ENCODE measurements at regions not wholly inside any gene's neighbourhood (a gene's known extent, or its start where the extent isn't known, plus 50 kb on each side); places are given as distances from the start of the nearest gene placed in this dataset.

DNA sequence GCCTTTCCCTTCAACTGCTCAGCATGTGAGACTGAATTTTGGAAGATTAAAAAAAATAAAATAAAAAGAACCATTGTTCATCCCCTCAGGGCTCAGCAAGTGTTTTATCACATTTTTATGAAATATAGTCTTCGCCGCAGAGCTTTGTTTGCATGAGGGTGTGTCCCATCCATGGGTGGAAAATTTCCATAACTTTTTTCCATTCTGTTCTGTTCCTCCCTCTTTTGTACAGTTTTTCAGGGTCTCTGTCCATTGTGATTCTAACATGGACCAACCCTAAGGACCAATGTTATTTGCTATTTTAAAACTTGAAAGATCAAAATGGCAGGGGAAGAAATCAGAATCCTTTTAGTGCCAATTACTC is 213.3 kb upstream of the SGK1 start:
- H3K36me3 Mint-ChIP-seq (ENCODE audit: low read depth): peaks cover 4% of the 10 kb centered on the region; the same call in 1 of the 2 replicates
- DNase-seq: no peak
- H3K4me1 Mint-ChIP-seq (ENCODE audit: low read depth): peaks cover 44% of the 10 kb centered on the region
- no peaks in the 10 kb centered on the region; the same call in 1 of the 2 replicates for H3K27me3 Mint-ChIP-seq (ENCODE audit: insufficient read depth)
- TF ChIP-seq, protein P1, sequence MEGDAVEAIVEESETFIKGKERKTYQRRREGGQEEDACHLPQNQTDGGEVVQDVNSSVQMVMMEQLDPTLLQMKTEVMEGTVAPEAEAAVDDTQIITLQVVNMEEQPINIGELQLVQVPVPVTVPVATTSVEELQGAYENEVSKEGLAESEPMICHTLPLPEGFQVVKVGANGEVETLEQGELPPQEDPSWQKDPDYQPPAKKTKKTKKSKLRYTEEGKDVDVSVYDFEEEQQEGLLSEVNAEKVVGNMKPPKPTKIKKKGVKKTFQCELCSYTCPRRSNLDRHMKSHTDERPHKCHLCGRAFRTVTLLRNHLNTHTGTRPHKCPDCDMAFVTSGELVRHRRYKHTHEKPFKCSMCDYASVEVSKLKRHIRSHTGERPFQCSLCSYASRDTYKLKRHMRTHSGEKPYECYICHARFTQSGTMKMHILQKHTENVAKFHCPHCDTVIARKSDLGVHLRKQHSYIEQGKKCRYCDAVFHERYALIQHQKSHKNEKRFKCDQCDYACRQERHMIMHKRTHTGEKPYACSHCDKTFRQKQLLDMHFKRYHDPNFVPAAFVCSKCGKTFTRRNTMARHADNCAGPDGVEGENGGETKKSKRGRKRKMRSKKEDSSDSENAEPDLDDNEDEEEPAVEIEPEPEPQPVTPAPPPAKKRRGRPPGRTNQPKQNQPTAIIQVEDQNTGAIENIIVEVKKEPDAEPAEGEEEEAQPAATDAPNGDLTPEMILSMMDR (IDR thresholded peaks at IDR 0.05): no peak
- no peak overlapping the region for H3K4me3 Mint-ChIP-seq
- H3K27ac Mint-ChIP-seq: no peak overlapping the region
- no peaks in the 10 kb centered on the region for H3K9me3 Mint-ChIP-seq

DNA sequence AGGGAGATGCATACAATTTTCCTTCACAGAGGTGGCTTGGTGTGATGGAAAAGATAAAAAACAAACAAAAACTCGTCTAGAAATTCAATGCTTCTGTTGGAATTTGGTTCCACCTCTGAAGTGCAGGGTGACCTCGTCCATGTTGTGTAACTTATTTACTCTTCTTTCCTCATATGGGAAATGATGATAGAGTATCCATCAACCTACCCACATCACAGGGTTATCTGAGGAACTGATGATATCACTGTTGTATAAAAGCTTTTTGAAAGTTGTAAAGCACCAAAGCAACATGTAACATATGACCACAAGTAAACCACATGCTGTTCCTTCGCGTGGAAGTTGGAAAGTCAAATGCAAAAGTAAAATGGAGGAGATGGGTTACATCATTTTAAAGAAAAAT is 212.0 kb upstream of the SGK1 start:
- TF ChIP-seq, protein P1 (IDR thresholded peaks at IDR 0.05): no peak
- DNase-seq: no peak
- Mint-ChIP-seq H3K36me3 (ENCODE audit: low read depth) (peaks cover 4% of the 10 kb centered on the region; the same call in 1 of the 2 replicates), H3K27ac (no peak overlapping the region), H3K4me3 (no peak overlapping the region), H3K27me3 (ENCODE audit: insufficient read depth) (no peaks in the 10 kb centered on the region; the same call in 1 of the 2 replicates), H3K9me3 (no peaks in the 10 kb centered on the region), H3K4me1 (ENCODE audit: low read depth) (peaks cover 32% of the 10 kb centered on the region)

DNA sequence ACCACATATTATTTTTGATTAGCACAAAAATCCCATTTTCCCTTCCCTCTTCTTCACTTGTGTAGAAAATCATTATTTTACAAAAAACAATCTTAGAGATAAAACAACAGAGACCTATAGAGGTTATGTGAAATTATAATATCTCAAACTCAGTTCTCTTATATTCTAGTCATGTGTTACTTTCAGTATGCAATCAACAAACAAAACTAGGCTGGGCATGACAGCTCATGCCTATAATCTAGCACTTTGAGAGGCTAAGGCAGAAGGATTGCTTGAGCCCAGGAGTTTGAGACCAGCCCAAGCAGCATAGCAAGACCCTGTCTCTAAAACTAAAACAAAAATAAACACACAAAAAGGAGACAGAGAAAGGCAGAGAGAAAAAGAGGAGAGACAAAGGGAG is 211.4 kb upstream of the SGK1 start:
- Mint-ChIP-seq H3K27ac (no peak overlapping the region), H3K4me3 (no peak overlapping the region), H3K27me3 (ENCODE audit: insufficient read depth) (no peaks in the 10 kb centered on the region; the same call in 1 of the 2 replicates), H3K9me3 (no peaks in the 10 kb centered on the region), H3K36me3 (ENCODE audit: low read depth) (peaks cover 4% of the 10 kb centered on the region; the same call in 1 of the 2 replicates), H3K4me1 (ENCODE audit: low read depth) (peaks cover 26% of the 10 kb centered on the region)
- DNase-seq: no peak
- TF ChIP-seq, protein P1 (IDR thresholded peaks at IDR 0.05): no peak

DNA sequence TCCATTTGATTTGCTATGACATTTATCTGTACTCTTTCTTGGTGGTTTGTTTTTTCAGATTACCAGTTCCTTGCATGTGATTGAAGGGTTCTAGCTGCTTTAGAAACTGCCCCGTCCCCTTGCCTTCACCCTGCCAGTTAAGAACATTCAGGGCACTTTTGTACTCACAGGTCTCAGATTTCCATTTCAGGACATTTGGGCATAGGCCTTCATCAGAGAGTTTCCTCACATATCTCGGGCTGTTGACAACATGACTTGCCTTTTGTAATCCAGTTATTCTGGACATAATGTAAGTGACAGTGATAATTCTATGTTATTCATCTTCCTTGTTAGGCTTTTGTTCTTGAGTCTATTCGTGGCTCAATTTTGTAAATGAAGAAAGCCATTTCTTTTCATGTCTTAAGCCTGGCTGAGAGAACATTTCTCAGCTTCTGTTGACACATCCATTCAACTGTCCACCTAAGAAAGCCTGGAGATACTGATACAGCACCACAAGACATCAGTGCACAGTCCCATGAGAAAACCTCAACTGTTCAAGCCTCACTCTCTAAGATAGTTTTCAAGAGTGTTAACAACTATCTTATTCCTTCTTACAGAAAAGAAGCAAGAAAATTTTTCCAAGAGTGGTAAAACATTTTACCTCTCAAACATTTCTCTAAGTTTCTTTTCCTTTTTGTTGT is 209.3 kb upstream of the SGK1 start:
- no peaks in the 10 kb centered on the region for H3K9me3 Mint-ChIP-seq
- no peak for DNase-seq
- H3K4me3 Mint-ChIP-seq: no peak overlapping the region
- peaks cover 11% of the 10 kb centered on the region; the same call in 1 of the 2 replicates for H3K4me1 Mint-ChIP-seq (ENCODE audit: low read depth)
- H3K27me3 Mint-ChIP-seq (ENCODE audit: insufficient read depth): no peaks in the 10 kb centered on the region; the same call in 1 of the 2 replicates
- TF ChIP-seq, protein P1 (IDR thresholded peaks at IDR 0.05): no peak
- no peak overlapping the region for H3K27ac Mint-ChIP-seq
- peaks cover 4% of the 10 kb centered on the region; the same call in 1 of the 2 replicates for H3K36me3 Mint-ChIP-seq (ENCODE audit: low read depth)

DNA sequence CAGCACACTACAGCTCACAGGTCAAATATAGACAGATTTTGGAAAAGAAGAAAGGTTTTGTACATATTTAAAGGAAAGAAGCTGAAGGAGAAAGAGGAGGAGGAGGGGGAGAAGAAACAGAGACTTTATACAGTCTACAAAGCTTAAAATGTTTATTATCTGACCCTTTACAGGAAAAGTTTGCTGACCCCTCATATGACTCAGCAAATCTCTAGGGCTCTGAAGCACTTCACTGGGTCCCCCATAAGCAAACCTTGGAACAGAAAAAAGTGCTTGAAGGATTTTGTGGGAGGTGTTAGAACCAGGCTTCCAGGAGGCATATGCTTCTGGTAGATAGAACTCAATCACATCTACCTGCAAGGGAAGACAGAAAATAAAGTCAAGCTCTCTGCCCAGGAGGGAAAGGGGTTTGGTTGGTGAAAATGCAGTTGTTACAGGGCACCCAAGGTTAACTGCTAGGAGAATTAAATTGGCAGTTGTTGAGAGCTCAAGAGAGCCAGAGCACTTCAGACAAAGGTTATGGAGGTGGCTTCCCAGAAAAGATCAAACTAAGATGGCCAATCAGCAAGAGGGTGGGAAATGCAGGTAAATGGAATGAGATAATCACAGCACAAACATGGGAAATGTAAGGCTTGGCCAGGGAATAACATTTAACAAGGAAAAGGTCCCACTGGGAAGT is 207.4 kb upstream of the SGK1 start:
- DNase-seq: no peak
- Mint-ChIP-seq H3K27me3 (ENCODE audit: insufficient read depth) (no peaks in the 10 kb centered on the region; the same call in 1 of the 2 replicates), H3K36me3 (ENCODE audit: low read depth) (peaks cover 4% of the 10 kb centered on the region; the same call in 1 of the 2 replicates), H3K9me3 (no peaks in the 10 kb centered on the region), H3K27ac (no peak overlapping the region), H3K4me1 (ENCODE audit: low read depth) (peaks cover 20% of the 10 kb centered on the region), H3K4me3 (no peak overlapping the region)
- TF ChIP-seq, protein P1 (IDR thresholded peaks at IDR 0.05): no peak

Data from HFFc6 (cell line).